CD8-positive, alpha-beta memory T cell (primary cell): ENCODE measurements at regions not wholly inside any gene's neighbourhood (a gene's known extent, or its start where the extent isn't known, plus 50 kb on each side); places are given as distances from the start of the nearest gene placed in this dataset.

Source experiments
- CTCF ChIA-PET: fragments of 350-600 bp; sonication (Branson Sonifier 250); formaldehyde crosslinking; loops from one replicate; lab custom pipeline; 2021; ENCODE audit warnings: antibody characterized with exemption; lab: Charles Lee
- POLR2A ChIA-PET: fragments of 350-600 bp; sonication (Branson Sonifier 250); formaldehyde crosslinking; loops from one replicate; lab custom pipeline; 2021; ENCODE audit warnings: antibody characterized with exemption; lab: Charles Lee
- DNase-seq, 5 donors: peaks; one replicate each; pipeline versions ENCODE4 v3.0.0 to v3.0.0-alpha.2; 2020 to 2022; ENCODE audit warnings: mixed read lengths in 1 of 5
- H3K27ac ChIP-seq: one replicate; pipeline ENCODE4 v1.7.0; 2013; ENCODE audit warnings: low read depth, mild to moderate bottlenecking, low read length, moderate library complexity
- H3K27me3 ChIP-seq: 2 replicates; pipeline ENCODE4 v1.7.0; 2013; ENCODE audit warnings: low read length, mild to moderate bottlenecking; ENCODE audit not compliant: insufficient read depth, poor library complexity, severe bottlenecking
- H3K36me3 ChIP-seq: 2 replicates; pipeline ENCODE4 v1.7.0; 2013; ENCODE audit warnings: mild to moderate bottlenecking, low read length, moderate library complexity; ENCODE audit not compliant: insufficient read depth
- H3K4me1 ChIP-seq: 2 replicates; pipeline ENCODE4 v1.7.0; 2013; ENCODE audit warnings: mild to moderate bottlenecking, low read length, moderate library complexity; ENCODE audit not compliant: insufficient read depth
- H3K4me3 ChIP-seq: 2 replicates; pipeline ENCODE4 v1.7.0; 2013; ENCODE audit warnings: mild to moderate bottlenecking, low read length
- H3K9me3 ChIP-seq: 2 replicates; pipeline ENCODE4 v1.7.0; 2013; ENCODE audit warnings: mild to moderate bottlenecking, low read length
- H3K27ac Mint-ChIP-seq, 8 donors: one replicate each; pipeline ENCODE4 v1.8.0; 2020 to 2021; ENCODE audit warnings: mixed read lengths in 8 of 8, mild to moderate bottlenecking in 6 of 8, inconsistent platforms in 3 of 8, moderate library complexity in 3 of 8
- H3K27me3 Mint-ChIP-seq, 2 donors: one replicate each; pipeline ENCODE4 v1.8.0; 2020 to 2021; ENCODE audit warnings: mixed read lengths in 2 of 2, mild to moderate bottlenecking in 1 of 2, moderate library complexity in 1 of 2
- H3K36me3 Mint-ChIP-seq, 3 donors: one replicate each; pipeline ENCODE4 v1.8.0; 2020 to 2021; ENCODE audit warnings: mixed read lengths in 3 of 3, inconsistent platforms in 1 of 3, mild to moderate bottlenecking in 1 of 3
- H3K4me1 Mint-ChIP-seq, 3 donors: one replicate each; pipeline ENCODE4 v1.8.0; 2020 to 2021; ENCODE audit warnings: mixed read lengths in 3 of 3, inconsistent platforms in 1 of 3, mild to moderate bottlenecking in 1 of 3
- H3K4me3 Mint-ChIP-seq, 7 donors: one replicate each; pipeline ENCODE4 v1.8.0; 2020 to 2021; ENCODE audit warnings: mixed read lengths in 7 of 7, mild to moderate bottlenecking in 6 of 7, moderate library complexity in 4 of 7, inconsistent platforms in 2 of 7
- H3K9me3 Mint-ChIP-seq, 5 donors: one replicate each; pipeline ENCODE4 v1.8.0; 2020 to 2022; ENCODE audit warnings: mixed read lengths in 5 of 5, mild to moderate bottlenecking in 3 of 5, moderate library complexity in 2 of 5, inconsistent platforms in 1 of 5

GRCh38 chr16:85363881-85364280 lies 249.2 kb upstream of the GSE1 start:
- Mint-ChIP-seq H3K9me3 (no peaks in the 10 kb centered on the region), H3K27ac (no peak overlapping the region), H3K27me3 (peaks cover 5 to 14% of the 10 kb centered on the region in 2 donors), H3K4me3 (no peak overlapping the region), H3K36me3 (no peaks in the 10 kb centered on the region), H3K4me1 (no peaks in the 10 kb centered on the region)
- ChIA-PET CTCF (no interaction called here), POLR2A (no interaction called here)
- no peaks in the 10 kb centered on the region for H3K36me3 ChIP-seq
- H3K27ac ChIP-seq, result no peak overlapping the region
- H3K4me1 ChIP-seq, result no peaks in the 10 kb centered on the region
- no peak overlapping the region for H3K4me3 ChIP-seq
- no peaks in the 10 kb centered on the region for H3K27me3 ChIP-seq
- no peaks in the 10 kb centered on the region for H3K9me3 ChIP-seq
- DNase-seq, result no peak

GRCh38 chr16:85364323-85365040 lies 248.6 kb upstream of the GSE1 start:
- H3K4me3 ChIP-seq, result no peak overlapping the region
- Mint-ChIP-seq H3K36me3 (no peaks in the 10 kb centered on the region), H3K9me3 (no peaks in the 10 kb centered on the region), H3K4me1 (no peaks in the 10 kb centered on the region), H3K27me3 (peaks cover 5 to 13% of the 10 kb centered on the region in 2 donors), H3K4me3 (no peak overlapping the region), H3K27ac (no peak overlapping the region)
- no peaks in the 10 kb centered on the region for H3K4me1 ChIP-seq
- ChIA-PET POLR2A (no interaction called here), CTCF (no interaction called here)
- no peaks in the 10 kb centered on the region for H3K27me3 ChIP-seq
- no peaks in the 10 kb centered on the region for H3K9me3 ChIP-seq
- no peak overlapping the region for H3K27ac ChIP-seq
- no peak for DNase-seq
- no peaks in the 10 kb centered on the region for H3K36me3 ChIP-seq

- H3K9me3 ChIP-seq, result no peaks in the 10 kb centered on the region
These were observed 248.0 kb upstream of the GSE1 start for GRCh38 chr16:85365120-85365519.

GRCh38 chr16:85366031-85366763 lies 246.9 kb upstream of the GSE1 start:
- Histone ChIP-seq H3K36me3 (no peaks in the 10 kb centered on the region), H3K9me3 (no peaks in the 10 kb centered on the region), H3K4me1 (no peaks in the 10 kb centered on the region), H3K27ac (no peak overlapping the region), H3K27me3 (no peaks in the 10 kb centered on the region), H3K4me3 (no peak overlapping the region)
- no peak overlapping the region for H3K4me3 Mint-ChIP-seq
- H3K9me3 Mint-ChIP-seq, result no peaks in the 10 kb centered on the region
- no peaks in the 10 kb centered on the region for H3K36me3 Mint-ChIP-seq
- H3K27ac Mint-ChIP-seq, result no peak overlapping the region
- ChIA-PET POLR2A (no interaction called here), CTCF (interaction anchor here (1.0 kb wide), 1 partner anchor 245 kb away, joined by 3 read pairs; no protein-coding TSS in a partner anchor)
- no peak for DNase-seq
- H3K4me1 Mint-ChIP-seq, result no peaks in the 10 kb centered on the region
- peaks cover 3 to 6% of the 10 kb centered on the region in 2 donors for H3K27me3 Mint-ChIP-seq

More at GRCh38 chr16:85365120-85365519, 248.0 kb upstream of the GSE1 start:
- no peak overlapping the region for H3K4me3 Mint-ChIP-seq
- H3K36me3 Mint-ChIP-seq, result no peaks in the 10 kb centered on the region
- CTCF ChIA-PET, result no interaction called here
- H3K27ac Mint-ChIP-seq, result peak overlapping the region in 1 of 8 donors; percentile 31
- DNase-seq, result no peak
- H3K4me1 ChIP-seq, result no peaks in the 10 kb centered on the region
- no peak overlapping the region for H3K27ac ChIP-seq
- no peaks in the 10 kb centered on the region for H3K27me3 ChIP-seq
- no peak overlapping the region for H3K4me3 ChIP-seq
- POLR2A ChIA-PET, result no interaction called here
- H3K36me3 ChIP-seq, result no peaks in the 10 kb centered on the region
- no peaks in the 10 kb centered on the region for H3K4me1 Mint-ChIP-seq
- H3K27me3 Mint-ChIP-seq, result peaks cover 5 to 13% of the 10 kb centered on the region in 2 donors
- no peaks in the 10 kb centered on the region for H3K9me3 Mint-ChIP-seq

- no peak overlapping the region for H3K4me3 Mint-ChIP-seq
- no peaks in the 10 kb centered on the region for H3K9me3 Mint-ChIP-seq
- no peak for DNase-seq
- Histone ChIP-seq H3K9me3 (no peaks in the 10 kb centered on the region), H3K4me1 (no peaks in the 10 kb centered on the region), H3K27me3 (no peaks in the 10 kb centered on the region), H3K4me3 (no peak overlapping the region), H3K36me3 (no peaks in the 10 kb centered on the region), H3K27ac (no peak overlapping the region)
- no peaks in the 10 kb centered on the region for H3K4me1 Mint-ChIP-seq
- H3K27me3 Mint-ChIP-seq, result peaks cover 2 to 5% of the 10 kb centered on the region in 2 donors
- POLR2A ChIA-PET, result no interaction called here
- CTCF ChIA-PET, result interaction anchor here (2.8 kb wide), 1 partner anchor 29 kb away, joined by 5 read pairs; no protein-coding TSS in a partner anchor
- peak overlapping the region in 1 of 8 donors; percentile 19 for H3K27ac Mint-ChIP-seq
- H3K36me3 Mint-ChIP-seq, result no peaks in the 10 kb centered on the region
These were observed 245.6 kb upstream of the GSE1 start for GRCh38 chr16:85367485-85367884.

- Histone ChIP-seq H3K4me3 (no peak overlapping the region), H3K27me3 (no peaks in the 10 kb centered on the region), H3K4me1 (no peaks in the 10 kb centered on the region), H3K9me3 (no peaks in the 10 kb centered on the region), H3K36me3 (no peaks in the 10 kb centered on the region), H3K27ac (no peak overlapping the region)
- Mint-ChIP-seq H3K4me1 (no peaks in the 10 kb centered on the region), H3K27me3 (peaks cover 2 to 5% of the 10 kb centered on the region in 2 donors), H3K27ac (no peak overlapping the region), H3K4me3 (no peak overlapping the region), H3K36me3 (no peaks in the 10 kb centered on the region), H3K9me3 (no peaks in the 10 kb centered on the region)
- no peak for DNase-seq
- ChIA-PET POLR2A (no interaction called here), CTCF (interaction anchor here (2.8 kb wide), 1 partner anchor 30 kb away, joined by 5 read pairs; no protein-coding TSS in a partner anchor)
These were observed 244.1 kb upstream of the GSE1 start for GRCh38 chr16:85369060-85369459.

GRCh38 chr16:85369741-85370528 lies 243.2 kb upstream of the GSE1 start:
- peak in 2 of 5 donors; percentile 25 to 39 for DNase-seq
- POLR2A ChIA-PET, result no interaction called here
- H3K27me3 ChIP-seq, result no peaks in the 10 kb centered on the region
- H3K4me1 ChIP-seq, result no peaks in the 10 kb centered on the region
- Mint-ChIP-seq H3K27me3 (peaks cover 2 to 5% of the 10 kb centered on the region in 2 donors), H3K27ac (no peak overlapping the region), H3K4me3 (no peak overlapping the region), H3K4me1 (no peaks in the 10 kb centered on the region), H3K9me3 (no peaks in the 10 kb centered on the region), H3K36me3 (no peaks in the 10 kb centered on the region)
- peak overlapping the region; percentile 16 for H3K27ac ChIP-seq
- no peak overlapping the region for H3K4me3 ChIP-seq
- H3K36me3 ChIP-seq, result no peaks in the 10 kb centered on the region
- H3K9me3 ChIP-seq, result no peaks in the 10 kb centered on the region
- CTCF ChIA-PET, result interaction anchor here (2.8 kb wide), 1 partner anchor 31 kb away, joined by 5 read pairs; no protein-coding TSS in a partner anchor

- no peaks in the 10 kb centered on the region for H3K9me3 ChIP-seq
- H3K27ac ChIP-seq, result peak overlapping the region; percentile 16
- ChIA-PET CTCF (no interaction called here), POLR2A (no interaction called here)
- H3K27me3 Mint-ChIP-seq, result peaks cover 2 to 5% of the 10 kb centered on the region in 2 donors
- no peaks in the 10 kb centered on the region for H3K9me3 Mint-ChIP-seq
- H3K27ac Mint-ChIP-seq, result no peak overlapping the region
- no peaks in the 10 kb centered on the region for H3K36me3 ChIP-seq
- no peaks in the 10 kb centered on the region for H3K4me1 ChIP-seq
- H3K4me3 Mint-ChIP-seq, result no peak overlapping the region
- no peaks in the 10 kb centered on the region for H3K36me3 Mint-ChIP-seq
- no peaks in the 10 kb centered on the region for H3K4me1 Mint-ChIP-seq
- H3K4me3 ChIP-seq, result no peak overlapping the region
- no peaks in the 10 kb centered on the region for H3K27me3 ChIP-seq
- no peak for DNase-seq
These were observed 242.6 kb upstream of the GSE1 start for GRCh38 chr16:85370543-85370880.
